K562 (cell line): ENCODE measurements at regions not wholly inside any gene's neighbourhood (a gene's known extent, or its start where the extent isn't known, plus 50 kb on each side); places are given as distances from the start of the nearest gene placed in this dataset.

Experiments used
- ATAC-seq: fragments of 200-7000 bp; cut with Tn5 transposase; 3 replicates; pipeline ENCODE4 v1.9.1; 2020; ENCODE audit warnings: moderate library complexity
- BruUV-seq: library from RNA; stranded (reverse); fragments of 400-500 nt; replicated peaks from 2 replicates; lab custom pipeline; 2021; lab: Mats Ljungman, UMichigan
- CTCF ChIA-PET: fragments of 300-600 bp; formaldehyde crosslinking; extraction: SDS; loops from one replicate; lab custom pipeline; 2021; ENCODE audit warnings: low intra/inter-chr PET ratio; lab: Yijun Ruan, JAX
- POLR2A ChIA-PET: fragments of 300-600, 350-650 bp; sonication (Branson Sonifier 250); formaldehyde crosslinking; extraction: SDS; loops from one replicate; lab custom pipeline; 2021; ENCODE audit warnings: antibody characterized with exemption, inconsistent platforms; lab: Yijun Ruan, JAX
- DNase-seq, 4 experiments: peaks; one replicate each; pipeline versions ENCODE4 v3.0.0 to v3.0.0-alpha.2; 2011 to 2018; ENCODE audit warnings: low spot score in 3 of 4, mixed read lengths in 3 of 4; ENCODE audit errors: extremely low read depth in 1 of 4
- FAIRE-seq: peaks from 2 replicates; lab custom pipeline; 2011; peaks lifted over from hg19 to GRCh38; lab: Jason Lieb, UNC
- H2AFZ ChIP-seq: 2 replicates; pipeline ENCODE4 v1.6.0; 2011; ENCODE audit warnings: low read depth, low read length, control low read depth, inconsistent platforms
- H3K27ac ChIP-seq: fragments of 200-600 bp; 3 replicates; pipeline ENCODE4 v1.8.0; 2011; ENCODE audit warnings: low read depth, mild to moderate bottlenecking, control low read depth, inconsistent platforms, low read length, moderate library complexity, mixed read lengths; ENCODE audit errors: extremely low read depth
- H3K27me3 ChIP-seq, 2 experiments: fragments of 300-600 bp in 1 of 2; 2 replicates in 1 of 2; 3 replicates in 1 of 2; pipeline versions ENCODE4 v1.6.0 to v1.8.0; 2011; ENCODE audit warnings: inconsistent platforms in 2 of 2, low read length in 2 of 2, mild to moderate bottlenecking in 1 of 2, mixed read lengths in 1 of 2, moderate library complexity in 1 of 2; ENCODE audit not compliant: control insufficient read depth in 2 of 2, insufficient read depth in 2 of 2
- H3K36me3 ChIP-seq: fragments of 300-600 bp; 3 replicates; pipeline ENCODE4 v1.8.0; 2011; ENCODE audit warnings: mild to moderate bottlenecking, low read length, inconsistent platforms; ENCODE audit not compliant: control insufficient read depth, insufficient read depth
- H3K4me1 ChIP-seq, 2 experiments: fragments of 200-600 bp in 1 of 2; replicated peaks in 1 of 2; 2 replicates in 1 of 2; 3 replicates in 1 of 2; pipeline versions ENCODE4 v1.5.1 to v1.8.0; 2011; ENCODE audit warnings: inconsistent platforms in 2 of 2, low read length in 2 of 2, mild to moderate bottlenecking in 1 of 2, mixed read lengths in 1 of 2, moderate library complexity in 1 of 2; ENCODE audit not compliant: control insufficient read depth in 2 of 2, insufficient read depth in 2 of 2
- H3K4me2 ChIP-seq: 2 replicates; pipeline ENCODE4 v1.6.1; 2011; ENCODE audit warnings: low read length, control low read depth, inconsistent platforms, mixed read lengths; ENCODE audit not compliant: insufficient read depth
- H3K4me3 ChIP-seq: fragments of 200-600 bp; sonication (generic), shearing (Covaris generic); 2 replicates; pipeline ENCODE4 v1.5.1; 2016; ENCODE audit warnings: control low read depth, inconsistent platforms
- H3K79me2 ChIP-seq: fragments of 200-600 bp; 3 replicates; pipeline ENCODE4 v1.8.0; 2011; ENCODE audit warnings: low read length, inconsistent platforms; ENCODE audit not compliant: control insufficient read depth, insufficient read depth
- H3K9ac ChIP-seq, 2 experiments: 2 replicates each; pipeline versions ENCODE4 v1.6.0 to v1.6.1; 2011; ENCODE audit warnings: low read depth in 2 of 2, low read length in 2 of 2, control low read depth in 1 of 2, inconsistent platforms in 1 of 2, mild to moderate bottlenecking in 1 of 2, mixed read lengths in 1 of 2; ENCODE audit not compliant: insufficient read depth in 1 of 2
- H3K9me1 ChIP-seq: one replicate; pipeline ENCODE4 v1.6.0; 2011; ENCODE audit warnings: inconsistent platforms, mild to moderate bottlenecking, low read length, moderate library complexity; ENCODE audit not compliant: control insufficient read depth, insufficient read depth
- H3K9me3 ChIP-seq: replicated peaks from 2 replicates; pipeline ENCODE4 v1.5.1; 2011; ENCODE audit warnings: low read depth, low read length, inconsistent platforms; ENCODE audit not compliant: control insufficient read depth, insufficient read depth
- H4K20me1 ChIP-seq: replicated peaks from 2 replicates; pipeline ENCODE4 v1.6.1; 2011; ENCODE audit warnings: low read length, inconsistent platforms, mixed read lengths; ENCODE audit not compliant: control insufficient read depth, insufficient read depth
- CTBP1 ChIP-seq: fragments of 450-650 bp; IDR thresholded peaks from 2 replicates; pipeline ENCODE4 v1.6.1; 2016; ENCODE audit warnings: borderline replicate concordance
- EGR1 ChIP-seq: fragments of 450-650 bp; conservative IDR thresholded peaks from 2 replicates; pipeline ENCODE4 v1.6.1; 2017; ENCODE audit warnings: mild to moderate bottlenecking
- EP300 ChIP-seq: IDR thresholded peaks from 2 replicates; pipeline ENCODE4 v1.6.1; 2012; ENCODE audit warnings: low read length, improper control_type of control experiment
- HNRNPH1 ChIP-seq: fragments of 200-400 bp; formaldehyde crosslinking; optimal IDR thresholded peaks from 2 replicates; pipeline ENCODE3; 2017; ENCODE audit warnings: low read depth, mild to moderate bottlenecking, low read length, moderate library complexity
- IRF2 ChIP-seq: sonication (generic); formaldehyde crosslinking; IDR thresholded peaks from 2 replicates; pipeline ENCODE4 v1.8.1; 2022; ENCODE audit warnings: mild to moderate bottlenecking, missing genetic modification reagents
- MYBL2 ChIP-seq, 2 experiments: fragments of 450-650 bp in 1 of 2; sonication (generic) in 1 of 2; formaldehyde crosslinking in 1 of 2; IDR thresholded peaks; 2 replicates each; pipeline versions ENCODE4 v1.6.1 to v1.8.1; 2017 to 2022; ENCODE audit warnings: borderline replicate concordance in 1 of 2, inconsistent platforms in 1 of 2, low read depth in 1 of 2, mild to moderate bottlenecking in 1 of 2, missing genetic modification reagents in 1 of 2, moderate library complexity in 1 of 2
- NCOR1 ChIP-seq: fragments of 450-650 bp; IDR thresholded peaks from 2 replicates; pipeline ENCODE4 v1.6.1; 2016; ENCODE audit warnings: mild to moderate bottlenecking, moderate library complexity
- RBM34 ChIP-seq: fragments of 200-400 bp; formaldehyde crosslinking; IDR thresholded peaks from 2 replicates; pipeline ENCODE4 v1.6.1; 2018; ENCODE audit warnings: low read length, borderline replicate concordance; ENCODE audit not compliant: insufficient read depth
- TAF15 ChIP-seq: fragments of 200-400 bp; formaldehyde crosslinking; IDR thresholded peaks from 2 replicates; pipeline ENCODE4 v1.6.1; 2017; ENCODE audit warnings: mild to moderate bottlenecking, low read depth, low read length, moderate library complexity
- TBL1XR1 ChIP-seq, 2 experiments: IDR thresholded peaks; 2 replicates each; pipeline ENCODE4 v1.6.1; 2012; ENCODE audit warnings: improper control_type of control experiment in 2 of 2, low read length in 2 of 2, mild to moderate bottlenecking in 1 of 2
- XRCC4 ChIP-seq: IDR thresholded peaks from one replicate; pipeline ENCODE4 v1.6.1; 2011; ENCODE audit not compliant: insufficient read depth, insufficient read length; ENCODE audit errors: extremely low read depth
- ZBTB8A ChIP-seq: fragments of 450-650 bp; IDR thresholded peaks from 2 replicates; pipeline ENCODE4 v1.6.1; 2018; ENCODE audit warnings: mild to moderate bottlenecking, moderate library complexity; ENCODE audit not compliant: partially characterized antibody
- ZNF586 ChIP-seq: fragments of 450-650 bp; formaldehyde crosslinking; conservative IDR thresholded peaks from 2 replicates; pipeline ENCODE4 v1.4.0; 2020; ENCODE audit warnings: mild to moderate bottlenecking, moderate library complexity
- ZNF699 ChIP-seq: fragments of 250-450 bp; sonication (Bioruptor Pico); IDR thresholded peaks from 2 replicates; pipeline ENCODE4 v1.8.0; 2021; ENCODE audit warnings: mild to moderate bottlenecking, moderate library complexity; ENCODE audit not compliant: insufficient replicate concordance
- WGBS: fragments of 100-300 bp; shearing (Covaris generic); methylation state at CpG from one replicate; pipeline ENCODE4 v1.1.6; 2016; ENCODE audit warnings: low coverage, mixed read lengths; ENCODE audit not compliant: insufficient coverage; ENCODE audit errors: missing lambda C conversion rate; 5-methylcytosine and 5-hydroxymethylcytosine counted together
- in situ Hi-C: fragments of 300-500 bp; cut with MboI; formaldehyde crosslinking; loops from 4 replicates; pipeline ENCODE4 v1.15.0; 2018; ENCODE audit warnings: inconsistent platforms, mixed read lengths
- intact Hi-C: fragments of 100-400 bp; cut with micrococcal nuclease; formaldehyde crosslinking; loops from 2 replicates; pipeline ENCODE4 v1.14.2; 2022
- TF ChIP-seq, protein P1 (sequence below): fragments of 250-450 bp; sonication (Bioruptor Pico); IDR thresholded peaks from 2 replicates; pipeline ENCODE4 v1.8.0; 2021; ENCODE audit warnings: moderate library complexity, mild to moderate bottlenecking, inconsistent platforms
- TF ChIP-seq, protein P2 (sequence below): fragments of 250-450 bp; sonication (Bioruptor Pico); IDR thresholded peaks from 2 replicates; pipeline ENCODE4 v1.4.0; 2020; ENCODE audit warnings: mild to moderate bottlenecking

DNA sequence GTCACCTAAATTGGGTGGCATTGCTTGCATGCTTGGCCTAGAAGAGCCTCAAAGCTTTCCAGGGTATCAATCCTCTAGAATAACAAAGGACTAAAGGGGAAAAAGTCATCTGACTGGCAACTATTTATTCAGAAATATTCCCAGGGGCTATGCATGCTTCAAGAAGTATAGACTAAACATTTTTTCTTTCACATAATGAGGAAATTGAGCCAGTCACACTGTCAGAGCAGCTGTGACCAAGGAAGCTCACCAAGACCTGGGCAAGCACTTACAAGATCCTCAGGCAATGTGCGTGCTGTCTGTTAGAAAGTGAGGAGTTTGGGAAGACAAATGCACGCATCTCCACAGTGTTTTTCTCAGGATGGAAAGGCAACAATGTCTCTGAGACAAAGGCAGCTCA is 747.2 kb downstream of the DIAPH3 start:
- TF ChIP-seq TBL1XR1 (IDR thresholded peaks at IDR 0.05; ENCODE audit: low read length in 2 of 2) (no peak), HNRNPH1 (no peak), MYBL2 (IDR thresholded peaks at IDR 0.05; ENCODE audit: low read depth) (no peak), MYBL2 (CRISPR knock-in tag; IDR thresholded peaks at IDR 0.05; ENCODE audit: borderline replicate concordance) (no peak), ZBTB8A (no peak), RBM34 (no peak)
- intact Hi-C loops: no loop called here
- Histone ChIP-seq H3K9me3 (no peaks in the 10 kb centered on the region), H3K4me1 (no peaks in the 10 kb centered on the region), H3K27ac (no peak overlapping the region), H3K79me2 (no peaks in the 10 kb centered on the region), H3K9me1 (no peaks in the 10 kb centered on the region), H2AFZ (no peak overlapping the region), H3K4me3 (no peak overlapping the region), H3K4me2 (no peak overlapping the region), H3K36me3 (no peaks in the 10 kb centered on the region), H4K20me1 (no peaks in the 10 kb centered on the region), H3K27me3 (no peaks in the 10 kb centered on the region), H3K9ac (no peak overlapping the region)
- ATAC-seq (no peak), FAIRE-seq (no peak), DNase-seq (no peak)
- 10% methylated on average over 2 of the region's 2 CpGs for WGBS
- ChIA-PET POLR2A (no interaction called here), CTCF (no interaction called here)
- in situ Hi-C loops: no loop called here
- BruUV-seq: no TSS peak

DNA sequence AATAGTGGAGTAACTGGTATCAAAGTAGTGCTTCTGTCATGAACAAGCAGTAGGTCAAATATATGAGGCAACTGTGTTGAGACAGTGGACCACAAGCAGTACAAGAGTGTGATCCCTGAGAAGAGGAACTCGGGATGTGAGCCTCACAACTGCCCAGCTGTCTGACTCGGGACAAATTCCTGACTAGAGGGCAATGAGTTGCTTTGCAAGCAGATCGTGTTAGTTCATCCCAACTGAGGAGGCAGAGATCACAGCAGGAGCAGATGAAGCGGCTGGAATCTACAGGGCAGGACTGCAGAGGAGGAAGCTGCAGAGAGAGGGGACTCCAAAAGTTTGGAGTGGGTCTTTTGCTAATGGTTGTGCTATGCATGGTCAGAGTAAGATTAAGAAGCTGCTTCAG is 741.1 kb downstream of the DIAPH3 start:
- intact Hi-C loops: no loop called here
- ATAC-seq (no peak), DNase-seq (no peak), FAIRE-seq (no peak)
- no peaks in the 10 kb centered on the region for H3K9me1 ChIP-seq
- H3K9ac ChIP-seq: no peak overlapping the region
- H4K20me1 ChIP-seq: no peaks in the 10 kb centered on the region
- 0% methylated on average over 3 of the region's 4 CpGs for WGBS
- H3K27ac ChIP-seq: no peak overlapping the region
- POLR2A ChIA-PET: interaction anchor here (0.8 kb wide), 1 partner anchor 24 kb away, joined by 3 read pairs; no protein-coding TSS in a partner anchor
- H3K27me3 ChIP-seq: peaks cover 0 to 8% of the 10 kb centered on the region in 2 experiments; a peak in 1 of 5 replicates
- H3K79me2 ChIP-seq: no peaks in the 10 kb centered on the region
- CTCF ChIA-PET: no interaction called here
- no peaks in the 10 kb centered on the region for H3K9me3 ChIP-seq
- H2AFZ ChIP-seq: no peak overlapping the region
- H3K4me1 ChIP-seq: no peaks in the 10 kb centered on the region
- BruUV-seq: no TSS peak
- H3K4me3 ChIP-seq: no peak overlapping the region
- in situ Hi-C loops: no loop called here
- H3K36me3 ChIP-seq: no peaks in the 10 kb centered on the region
- no peak overlapping the region for H3K4me2 ChIP-seq
- TF ChIP-seq, protein P1, sequence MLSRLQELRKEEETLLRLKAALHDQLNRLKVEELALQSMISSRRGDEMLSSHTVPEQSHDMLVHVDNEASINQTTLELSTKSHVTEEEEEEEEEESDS (CRISPR knock-in tag): no peak
- TF ChIP-seq EGR1: no peak
- TF ChIP-seq ZNF586 (CRISPR knock-in tag): no peak
- TF ChIP-seq IRF2 (CRISPR knock-in tag): no peak
- TF ChIP-seq, protein P2, sequence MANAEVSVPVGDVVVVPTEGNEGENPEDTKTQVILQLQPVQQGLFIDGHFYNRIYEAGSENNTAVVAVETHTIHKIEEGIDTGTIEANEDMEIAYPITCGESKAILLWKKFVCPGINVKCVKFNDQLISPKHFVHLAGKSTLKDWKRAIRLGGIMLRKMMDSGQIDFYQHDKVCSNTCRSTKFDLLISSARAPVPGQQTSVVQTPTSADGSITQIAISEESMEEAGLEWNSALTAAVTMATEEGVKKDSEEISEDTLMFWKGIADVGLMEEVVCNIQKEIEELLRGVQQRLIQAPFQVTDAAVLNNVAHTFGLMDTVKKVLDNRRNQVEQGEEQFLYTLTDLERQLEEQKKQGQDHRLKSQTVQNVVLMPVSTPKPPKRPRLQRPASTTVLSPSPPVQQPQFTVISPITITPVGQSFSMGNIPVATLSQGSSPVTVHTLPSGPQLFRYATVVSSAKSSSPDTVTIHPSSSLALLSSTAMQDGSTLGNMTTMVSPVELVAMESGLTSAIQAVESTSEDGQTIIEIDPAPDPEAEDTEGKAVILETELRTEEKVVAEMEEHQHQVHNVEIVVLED (CRISPR knock-in tag): no peak
- TF ChIP-seq EP300: no peak
- TF ChIP-seq NCOR1: no peak
- TF ChIP-seq XRCC4: no peak
- TF ChIP-seq ZNF699 (CRISPR knock-in tag): no peak
- no peak for TF ChIP-seq TAF15
- TF ChIP-seq CTBP1: no peak
